Fibroblast of pulmonary artery (primary cell): ENCODE measurements at regions not wholly inside any gene's neighbourhood (a gene's known extent, or its start where the extent isn't known, plus 50 kb on each side); places are given as distances from the start of the nearest gene placed in this dataset.
A peak's percentile ranks its signal among the peaks of the same experiment; 100 is the strongest.

Experiments
- DNase-seq: peaks from one replicate; pipeline ENCODE4 v3.0.0-alpha.2; 2010; ENCODE audit warnings: low read depth
- H3K4me3 ChIP-seq: replicated peaks from 2 replicates; pipeline ENCODE4 v1.5.1; 2011; ENCODE audit warnings: low read depth, mild to moderate bottlenecking, control low read depth, low read length, moderate library complexity
- CTCF ChIP-seq: IDR thresholded peaks from 2 replicates; pipeline ENCODE4 v1.5.1; 2011; ENCODE audit warnings: mild to moderate bottlenecking, control low read depth, low read length, inconsistent platforms; ENCODE audit errors: missing control alignments

- no peak overlapping the region for H3K4me3 ChIP-seq
- TF ChIP-seq CTCF = no peak
- DNase-seq = peak; percentile 27
Observed at GRCh38 chr11:87437844-87438223, 400.1 kb downstream of the TMEM135 start.

GRCh38 chr11:87437133-87437843 is 399.6 kb downstream of the TMEM135 start:
- TF ChIP-seq CTCF = no peak
- H3K4me3 ChIP-seq = no peak overlapping the region
- DNase-seq = no peak

GRCh38 chr11:87432022-87432421 is 394.3 kb downstream of the TMEM135 start:
- TF ChIP-seq CTCF = no peak
- DNase-seq = no peak

GRCh38 chr11:87431392-87431791 is 393.7 kb downstream of the TMEM135 start:
- no peak overlapping the region for H3K4me3 ChIP-seq
- no peak for TF ChIP-seq CTCF
- DNase-seq = no peak

More at GRCh38 chr11:87432022-87432421, 394.3 kb downstream of the TMEM135 start:
- no peak overlapping the region for H3K4me3 ChIP-seq

- H3K4me3 ChIP-seq = no peak overlapping the region
- no peak for TF ChIP-seq CTCF
- DNase-seq = no peak
Observed at GRCh38 chr11:87430821-87431220, 393.1 kb downstream of the TMEM135 start.

GRCh38 chr11:87429996-87430395 is 392.3 kb downstream of the TMEM135 start:
- no peak for DNase-seq
- no peak for TF ChIP-seq CTCF
- H3K4me3 ChIP-seq = no peak overlapping the region

- no peak for DNase-seq
- no peak overlapping the region for H3K4me3 ChIP-seq
- TF ChIP-seq CTCF = no peak
Observed at GRCh38 chr11:87428266-87428665, 390.5 kb downstream of the TMEM135 start.
